Neural progenitor cell (in vitro differentiated cells): ENCODE measurements at regions not wholly inside any gene's neighbourhood (a gene's known extent, or its start where the extent isn't known, plus 50 kb on each side); places are given as distances from the start of the nearest gene placed in this dataset.

Experiments used
- DNase-seq: peaks from one replicate; pipeline ENCODE4 v3.0.0-alpha.2; 2016; ENCODE audit warnings: low spot score
- H2AFZ ChIP-seq: fragments of 200-600 bp; sonication (generic); replicated peaks from 2 replicates; pipeline ENCODE4 v1.6.1; 2016; ENCODE audit warnings: antibody characterized with exemption
- H3F3A ChIP-seq: fragments of 200-600 bp; sonication (generic); 2 replicates; pipeline ENCODE4 v1.6.1; 2016; ENCODE audit warnings: antibody characterized with exemption, low read depth
- H3K27ac ChIP-seq: fragments of 200-600 bp; sonication (generic); 2 replicates; pipeline ENCODE4 v1.5.1; 2016; ENCODE audit warnings: mild to moderate bottlenecking
- H3K27me3 ChIP-seq: fragments of 200-600 bp; sonication (generic); 2 replicates; pipeline ENCODE4 v1.6.1; 2016; ENCODE audit warnings: mild to moderate bottlenecking, moderate library complexity
- H3K36me3 ChIP-seq: fragments of 200-600 bp; sonication (generic); 2 replicates; pipeline ENCODE4 v1.5.1; 2016
- H3K4me1 ChIP-seq: fragments of 200-600 bp; sonication (generic); 2 replicates; pipeline ENCODE4 v1.6.1; 2016; ENCODE audit warnings: mixed run types
- H3K4me2 ChIP-seq: fragments of 200-600 bp; sonication (generic); 2 replicates; pipeline ENCODE4 v1.6.1; 2016
- H3K4me3 ChIP-seq: fragments of 200-600 bp; sonication (generic); 2 replicates; pipeline ENCODE4 v1.5.1; 2016
- H3K79me2 ChIP-seq: fragments of 200-600 bp; sonication (generic); 2 replicates; pipeline ENCODE4 v1.6.1; 2016; ENCODE audit warnings: low read depth
- H3K9ac ChIP-seq: fragments of 200-600 bp; sonication (generic); 2 replicates; pipeline ENCODE4 v1.6.1; 2016
- H3K9me3 ChIP-seq: fragments of 200-600 bp; sonication (generic); 2 replicates; pipeline ENCODE4 v1.5.1; 2016; ENCODE audit warnings: low read depth
- H4K20me1 ChIP-seq: fragments of 200-600 bp; sonication (generic); 2 replicates; pipeline ENCODE4 v1.6.1; 2016; ENCODE audit warnings: low read depth
- H3K27ac Mint-ChIP-seq: 3 replicates; pipeline ENCODE4 v1.8.0; 2021; ENCODE audit warnings: mixed read lengths
- H3K27me3 Mint-ChIP-seq: 2 replicates; pipeline ENCODE4 v1.8.0; 2022; ENCODE audit warnings: low read depth, mild to moderate bottlenecking, inconsistent platforms, moderate library complexity, mixed read lengths; ENCODE audit not compliant: insufficient read depth
- H3K36me3 Mint-ChIP-seq: 3 replicates; pipeline ENCODE4 v1.8.0; 2021; ENCODE audit warnings: mixed read lengths
- H3K4me1 Mint-ChIP-seq: 3 replicates; pipeline ENCODE4 v1.8.0; 2021; ENCODE audit warnings: mixed read lengths
- H3K4me3 Mint-ChIP-seq: 3 replicates; pipeline ENCODE4 v1.8.0; 2021; ENCODE audit warnings: mild to moderate bottlenecking, moderate library complexity, mixed read lengths
- H3K9me3 Mint-ChIP-seq: 3 replicates; pipeline ENCODE4 v1.8.0; 2020; ENCODE audit warnings: mixed read lengths
- EZH2 ChIP-seq: fragments of 200-600 bp; sonication (generic); IDR thresholded peaks from 2 replicates; pipeline ENCODE4 v1.6.1; 2017; ENCODE audit warnings: antibody characterized with exemption, mild to moderate bottlenecking, moderate library complexity
- EZH2phosphoT487 ChIP-seq: fragments of 200-600 bp; sonication (generic); IDR thresholded peaks from 2 replicates; pipeline ENCODE4 v1.6.1; 2017; ENCODE audit warnings: antibody characterized with exemption
- TF ChIP-seq, protein P1 (sequence below): fragments of 200-600 bp; sonication (generic); IDR thresholded peaks from 2 replicates; pipeline ENCODE4 v1.5.1; 2017; ENCODE audit warnings: antibody characterized with exemption, mild to moderate bottlenecking

- H2AFZ ChIP-seq = peak overlapping the region; percentile 35
Measured at GRCh38 chr11:130629039-130629438, 180.6 kb downstream of the ADAMTS15 start.

DNA sequence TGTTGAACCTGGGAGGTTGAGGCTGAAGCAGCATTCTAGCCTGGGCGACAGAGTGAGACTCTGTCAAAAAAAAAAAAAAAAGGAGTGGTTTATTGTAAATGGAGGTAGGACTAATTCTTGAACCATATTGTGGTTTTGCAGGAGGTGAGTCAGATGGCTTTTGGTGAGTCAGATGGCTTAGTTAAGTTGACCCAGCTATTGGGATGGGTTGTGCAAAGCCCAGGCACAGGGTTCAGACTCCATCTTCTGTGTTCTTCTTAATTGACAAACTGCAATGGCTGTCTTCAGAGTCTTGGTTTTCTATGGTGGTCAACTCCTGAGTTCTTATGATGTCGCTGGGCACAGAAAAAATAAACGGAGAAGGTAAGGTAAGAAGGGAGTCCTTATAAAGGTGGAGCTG lies 182.7 kb downstream of the ADAMTS15 start:
- DNase-seq = no peak
- Mint-ChIP-seq H3K27ac (no peak overlapping the region), H3K27me3 (peaks cover 2% of the 10 kb centered on the region), H3K4me3 (no peak overlapping the region), H3K9me3 (no peaks in the 10 kb centered on the region), H3K36me3 (no peaks in the 10 kb centered on the region), H3K4me1 (peaks cover 6% of the 10 kb centered on the region)
- Histone ChIP-seq H3K4me1 (no peaks in the 10 kb centered on the region), H3K27me3 (no peaks in the 10 kb centered on the region), H3K27ac (no peak overlapping the region), H2AFZ (no peak overlapping the region), H3K79me2 (no peaks in the 10 kb centered on the region), H3F3A (no peaks in the 10 kb centered on the region), H3K4me2 (no peak overlapping the region), H3K9ac (no peak overlapping the region), H3K9me3 (no peaks in the 10 kb centered on the region), H3K36me3 (no peaks in the 10 kb centered on the region), H4K20me1 (no peaks in the 10 kb centered on the region), H3K4me3 (no peak overlapping the region)
- no peak for TF ChIP-seq EZH2phosphoT487
- TF ChIP-seq, protein P1, sequence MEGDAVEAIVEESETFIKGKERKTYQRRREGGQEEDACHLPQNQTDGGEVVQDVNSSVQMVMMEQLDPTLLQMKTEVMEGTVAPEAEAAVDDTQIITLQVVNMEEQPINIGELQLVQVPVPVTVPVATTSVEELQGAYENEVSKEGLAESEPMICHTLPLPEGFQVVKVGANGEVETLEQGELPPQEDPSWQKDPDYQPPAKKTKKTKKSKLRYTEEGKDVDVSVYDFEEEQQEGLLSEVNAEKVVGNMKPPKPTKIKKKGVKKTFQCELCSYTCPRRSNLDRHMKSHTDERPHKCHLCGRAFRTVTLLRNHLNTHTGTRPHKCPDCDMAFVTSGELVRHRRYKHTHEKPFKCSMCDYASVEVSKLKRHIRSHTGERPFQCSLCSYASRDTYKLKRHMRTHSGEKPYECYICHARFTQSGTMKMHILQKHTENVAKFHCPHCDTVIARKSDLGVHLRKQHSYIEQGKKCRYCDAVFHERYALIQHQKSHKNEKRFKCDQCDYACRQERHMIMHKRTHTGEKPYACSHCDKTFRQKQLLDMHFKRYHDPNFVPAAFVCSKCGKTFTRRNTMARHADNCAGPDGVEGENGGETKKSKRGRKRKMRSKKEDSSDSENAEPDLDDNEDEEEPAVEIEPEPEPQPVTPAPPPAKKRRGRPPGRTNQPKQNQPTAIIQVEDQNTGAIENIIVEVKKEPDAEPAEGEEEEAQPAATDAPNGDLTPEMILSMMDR = no peak
- TF ChIP-seq EZH2 = no peak

More at GRCh38 chr11:130629039-130629438, 180.6 kb downstream of the ADAMTS15 start:
- H3K4me2 ChIP-seq = no peak overlapping the region
- Mint-ChIP-seq H3K27ac (no peak overlapping the region), H3K4me1 (peaks cover 3% of the 10 kb centered on the region), H3K36me3 (no peaks in the 10 kb centered on the region), H3K27me3 (peaks cover 2% of the 10 kb centered on the region), H3K4me3 (no peak overlapping the region), H3K9me3 (no peaks in the 10 kb centered on the region)
- no peak overlapping the region for H3K9ac ChIP-seq
- H3K4me1 ChIP-seq = peaks cover 1% of the 10 kb centered on the region
- H3F3A ChIP-seq = no peaks in the 10 kb centered on the region
- DNase-seq = no peak
- H3K27me3 ChIP-seq = no peaks in the 10 kb centered on the region
- no peaks in the 10 kb centered on the region for H3K9me3 ChIP-seq
- TF ChIP-seq, protein P1 = no peak
- TF ChIP-seq EZH2 = no peak
- no peak for TF ChIP-seq EZH2phosphoT487
- no peaks in the 10 kb centered on the region for H3K79me2 ChIP-seq
- H4K20me1 ChIP-seq = no peaks in the 10 kb centered on the region
- no peak overlapping the region for H3K4me3 ChIP-seq
- no peak overlapping the region for H3K27ac ChIP-seq
- H3K36me3 ChIP-seq = no peaks in the 10 kb centered on the region

DNA sequence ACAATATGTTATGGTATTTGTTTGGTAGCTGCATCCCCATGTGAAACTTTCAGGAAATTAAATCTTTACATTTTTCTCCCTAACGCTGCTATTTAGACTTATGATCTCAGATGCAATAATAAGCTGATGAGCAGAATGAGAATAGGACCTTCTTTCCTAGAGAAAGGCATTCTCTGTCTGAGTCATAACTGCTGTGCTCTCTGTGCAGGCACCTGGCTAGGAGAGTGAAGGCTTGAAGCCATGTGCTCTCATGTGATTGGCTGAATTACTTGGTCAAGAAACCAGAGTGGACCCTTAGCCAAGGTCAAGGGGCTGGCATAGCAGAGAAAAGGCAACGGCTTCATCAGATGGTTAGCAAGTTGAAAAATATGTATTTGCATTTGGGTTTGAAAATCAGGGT lies 185.0 kb downstream of the ADAMTS15 start:
- Histone ChIP-seq H2AFZ (no peak overlapping the region), H3K9ac (no peak overlapping the region), H3K4me3 (no peak overlapping the region), H3F3A (no peaks in the 10 kb centered on the region), H3K36me3 (no peaks in the 10 kb centered on the region), H3K27me3 (no peaks in the 10 kb centered on the region), H3K79me2 (no peaks in the 10 kb centered on the region), H3K9me3 (no peaks in the 10 kb centered on the region), H3K4me1 (no peaks in the 10 kb centered on the region), H3K4me2 (no peak overlapping the region), H4K20me1 (no peaks in the 10 kb centered on the region), H3K27ac (no peak overlapping the region)
- peaks cover 10% of the 10 kb centered on the region for H3K4me1 Mint-ChIP-seq
- TF ChIP-seq EZH2phosphoT487 (no peak), EZH2 (no peak)
- TF ChIP-seq, protein P1 = no peak
- H3K9me3 Mint-ChIP-seq = no peaks in the 10 kb centered on the region
- no peaks in the 10 kb centered on the region for H3K36me3 Mint-ChIP-seq
- H3K4me3 Mint-ChIP-seq = no peak overlapping the region
- H3K27ac Mint-ChIP-seq = no peak overlapping the region
- H3K27me3 Mint-ChIP-seq = peaks cover 2% of the 10 kb centered on the region
- DNase-seq = no peak
